NCI-H2029 (cell line): ENCODE measurements at regions not wholly inside any gene's neighbourhood (a gene's known extent, or its start where the extent isn't known, plus 50 kb on each side); places are given as distances from the start of the nearest gene placed in this dataset.
"Not testable (repeated sequence)": the region's sequence is repeated elsewhere in the genome, so short reads cannot be mapped to it uniquely, and the experiment has no call there.

Experiments
- DNase-seq: peaks from one replicate; lab custom pipeline; 2025; lab: John Stamatoyannopoulos, UW

DNA sequence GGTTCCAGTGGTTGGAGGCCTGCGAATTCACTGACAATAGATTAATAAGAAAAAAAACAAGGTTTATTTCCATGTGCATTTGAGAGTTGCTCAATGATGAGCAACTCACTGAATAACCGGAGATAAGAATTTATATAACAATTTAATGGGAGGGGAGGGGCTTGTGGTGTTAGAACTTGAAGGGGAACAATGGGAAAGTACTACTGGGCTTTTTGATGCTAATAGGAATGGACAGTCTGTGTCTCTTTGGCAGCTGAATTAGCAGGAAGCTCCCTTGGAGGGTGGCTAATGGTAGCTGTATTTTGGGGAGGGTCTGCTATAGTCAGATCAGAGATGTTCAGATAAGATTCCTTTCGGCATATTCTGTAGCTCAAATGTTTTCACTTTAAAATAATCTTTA, 62.4 kb upstream of the GMDS start:
- no peak for DNase-seq

DNA sequence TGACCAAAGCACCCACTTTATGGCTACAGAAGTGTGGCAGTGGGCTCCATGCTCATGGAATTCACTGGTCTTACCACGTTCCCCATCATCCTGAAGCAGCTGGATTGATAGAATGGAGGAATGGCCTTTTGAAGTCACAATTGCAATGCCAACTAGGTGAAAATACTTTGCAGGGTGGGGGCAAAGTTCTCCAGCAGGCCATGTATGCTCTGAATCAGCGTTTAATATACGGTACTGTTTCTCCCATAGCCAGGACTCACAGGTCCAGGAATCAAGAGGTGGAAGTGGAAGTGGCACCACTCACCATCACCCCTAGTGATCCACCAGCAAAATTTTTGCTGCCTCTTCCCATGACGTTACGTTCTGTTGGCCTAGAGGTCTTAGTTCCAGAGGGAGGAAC, 60.5 kb upstream of the GMDS start:
- no peak for DNase-seq

- DNase-seq = not testable (repeated sequence)
These were observed 57.1 kb upstream of the GMDS start for GRCh38 chr6:2302482-2302881.

GRCh38 chr6:2296781-2297180, 51.4 kb upstream of the GMDS start:
- no peak for DNase-seq
